HuH-7.5 (cell line): ENCODE measurements at regions not wholly inside any gene's neighbourhood (a gene's known extent, or its start where the extent isn't known, plus 50 kb on each side); places are given as distances from the start of the nearest gene placed in this dataset.

Experiments used
- DNase-seq: peaks from one replicate; pipeline ENCODE4 v3.0.0; 2011; ENCODE audit warnings: low spot score

GRCh38 chr7:42492920-42493319 lies 255.9 kb upstream of the GLI3 start:
- no peak for DNase-seq

GRCh38 chr7:42491106-42491505 lies 254.1 kb upstream of the GLI3 start:
- DNase-seq, result no peak

GRCh38 chr7:42489299-42489698 lies 252.3 kb upstream of the GLI3 start:
- no peak for DNase-seq

GRCh38 chr7:42485301-42485766 lies 248.3 kb upstream of the GLI3 start:
- DNase-seq, result no peak

GRCh38 chr7:42483886-42484285 lies 246.9 kb upstream of the GLI3 start:
- DNase-seq, result no peak

GRCh38 chr7:42479816-42480633 lies 243.0 kb upstream of the GLI3 start:
- no peak for DNase-seq

GRCh38 chr7:42479452-42479815 lies 242.4 kb upstream of the GLI3 start:
- DNase-seq, result no peak

GRCh38 chr7:42478717-42479116 lies 241.7 kb upstream of the GLI3 start:
- DNase-seq, result no peak

GRCh38 chr7:42476255-42476654 lies 239.2 kb upstream of the GLI3 start:
- no peak for DNase-seq

GRCh38 chr7:42475082-42475481 lies 238.1 kb upstream of the GLI3 start:
- no peak for DNase-seq

- no peak for DNase-seq
Observed at GRCh38 chr7:42473099-42473498, 236.1 kb upstream of the GLI3 start.

GRCh38 chr7:42471573-42472174 lies 234.7 kb upstream of the GLI3 start:
- DNase-seq, result no peak

- no peak for DNase-seq
Observed at GRCh38 chr7:42469341-42469740, 232.3 kb upstream of the GLI3 start.

GRCh38 chr7:42468471-42468870 lies 231.5 kb upstream of the GLI3 start:
- DNase-seq, result no peak

- DNase-seq, result no peak
Observed at GRCh38 chr7:42461537-42461936, 224.5 kb upstream of the GLI3 start.

GRCh38 chr7:42460933-42461332 lies 223.9 kb upstream of the GLI3 start:
- no peak for DNase-seq

- DNase-seq, result no peak
Observed at GRCh38 chr7:42460148-42460547, 223.1 kb upstream of the GLI3 start.

GRCh38 chr7:42457663-42458062 lies 220.7 kb upstream of the GLI3 start:
- DNase-seq, result no peak

GRCh38 chr7:42456756-42457276 lies 219.8 kb upstream of the GLI3 start:
- DNase-seq, result no peak

GRCh38 chr7:42456267-42456666 lies 219.3 kb upstream of the GLI3 start:
- no peak for DNase-seq

- no peak for DNase-seq
Observed at GRCh38 chr7:42453931-42454361, 216.9 kb upstream of the GLI3 start.

- DNase-seq, result no peak
Observed at GRCh38 chr7:42452356-42452755, 215.3 kb upstream of the GLI3 start.

GRCh38 chr7:42449431-42449830 lies 212.4 kb upstream of the GLI3 start:
- DNase-seq, result no peak

- DNase-seq, result no peak
Observed at GRCh38 chr7:42448901-42449300, 211.9 kb upstream of the GLI3 start.
